Activated CD4-positive, alpha-beta T cell treated with anti-CD3 and anti-CD28 coated beads, Interleukin-2, Interleukin-6, amounts not matched to agents 100 ng/mL and 50 ng/mL, durations not matched to agents 16 hours and 8 hours (primary cell): ENCODE measurements at regions not wholly inside any gene's neighbourhood (a gene's known extent, or its start where the extent isn't known, plus 50 kb on each side); places are given as distances from the start of the nearest gene placed in this dataset.

Experiments used
- DNase-seq: peaks from one replicate; pipeline ENCODE4 v3.0.0-alpha.2; 2020

- no peak for DNase-seq
Observed at GRCh38 chr13:63435667-63436324, 2020.1 kb upstream of the PCDH20 start.

- DNase-seq = no peak
Observed at GRCh38 chr13:63433546-63434150, 2018.0 kb upstream of the PCDH20 start.

GRCh38 chr13:63427170-63427569 is 2011.5 kb upstream of the PCDH20 start:
- DNase-seq = no peak

- DNase-seq = no peak
Observed at GRCh38 chr13:63425131-63425530, 2009.5 kb upstream of the PCDH20 start.

- no peak for DNase-seq
Observed at GRCh38 chr13:63421123-63421522, 2005.5 kb upstream of the PCDH20 start.

- DNase-seq = no peak
Observed at GRCh38 chr13:63420685-63421084, 2005.0 kb upstream of the PCDH20 start.

GRCh38 chr13:63414247-63414646 is 1998.6 kb upstream of the PCDH20 start:
- DNase-seq = no peak

- no peak for DNase-seq
Observed at GRCh38 chr13:63409791-63410351, 1994.2 kb upstream of the PCDH20 start.

GRCh38 chr13:63408331-63409189 is 1992.9 kb upstream of the PCDH20 start:
- DNase-seq = no peak

- no peak for DNase-seq
Observed at GRCh38 chr13:63403733-63404132, 1988.1 kb upstream of the PCDH20 start.

- no peak for DNase-seq
Observed at GRCh38 chr13:63396746-63397145, 1981.1 kb upstream of the PCDH20 start.

GRCh38 chr13:63393112-63393511 is 1977.5 kb upstream of the PCDH20 start:
- DNase-seq = no peak

- no peak for DNase-seq
Observed at GRCh38 chr13:63389756-63390155, 1974.1 kb upstream of the PCDH20 start.

- no peak for DNase-seq
Observed at GRCh38 chr13:63381078-63381859, 1965.6 kb upstream of the PCDH20 start.

- DNase-seq = no peak
Observed at GRCh38 chr13:63377986-63378385, 1962.3 kb upstream of the PCDH20 start.

GRCh38 chr13:63370101-63370500 is 1954.5 kb upstream of the PCDH20 start:
- no peak for DNase-seq

- no peak for DNase-seq
Observed at GRCh38 chr13:63367522-63368198, 1952.0 kb upstream of the PCDH20 start.

GRCh38 chr13:63364159-63364558 is 1948.5 kb upstream of the PCDH20 start:
- no peak for DNase-seq

- DNase-seq = no peak
Observed at GRCh38 chr13:63351533-63351932, 1935.9 kb upstream of the PCDH20 start.

GRCh38 chr13:63351081-63351480 is 1935.4 kb upstream of the PCDH20 start:
- DNase-seq = no peak

GRCh38 chr13:63345835-63346234 is 1930.2 kb upstream of the PCDH20 start:
- no peak for DNase-seq

GRCh38 chr13:63344711-63345110 is 1929.1 kb upstream of the PCDH20 start:
- DNase-seq = no peak
